ENCODE measurements at regions not wholly inside any gene's neighbourhood (a gene's known extent, or its start where the extent isn't known, plus 50 kb on each side); places are given as distances from the start of the nearest gene placed in this dataset.

- TF ChIP-seq EP300 (IDR thresholded peaks at IDR 0.05) (no peak), CTCF (IDR thresholded peaks at IDR 0.05) (no peak), POLR2AphosphoS5 (IDR thresholded peaks at IDR 0.05) (no peak), POLR2A (IDR thresholded peaks at IDR 0.05) (no peak)
- no peak overlapping the region for H3K27ac ChIP-seq
- intact Hi-C loops (cut with DNase I): no loop called here
- no peak overlapping the region for H3K4me3 ChIP-seq
- no peaks in the 10 kb centered on the region for H3K36me3 ChIP-seq
- H3K4me1 ChIP-seq: peaks cover 0 to 6% (median 0%) of the 10 kb centered on the region in 4 donors
- no peak for DNase-seq
- 85 to 89% methylated on average over 16 of the region's 16 CpGs for WGBS, 2 donors
- peaks cover 0 to 7% (median 0%) of the 10 kb centered on the region in 3 donors for H3K27me3 ChIP-seq
- H3K9me3 ChIP-seq: peaks cover 0 to 5% (median 1%) of the 10 kb centered on the region in 4 donors
Measured at GRCh38 chr5:173673295-173674101, 57.0 kb upstream of the BOD1 start.

- Histone ChIP-seq H3K27me3 (peaks cover 0 to 7% (median 0%) of the 10 kb centered on the region in 3 donors), H3K27ac (no peak overlapping the region), H3K36me3 (no peaks in the 10 kb centered on the region), H3K4me3 (no peak overlapping the region), H3K4me1 (peaks cover 0 to 3% (median 0%) of the 10 kb centered on the region in 4 donors), H3K9me3 (peaks cover 0 to 5% (median 1%) of the 10 kb centered on the region in 4 donors)
- TF ChIP-seq POLR2AphosphoS5 (IDR thresholded peaks at IDR 0.05) (no peak), CTCF (IDR thresholded peaks at IDR 0.05) (no peak), POLR2A (IDR thresholded peaks at IDR 0.05) (no peak), EP300 (IDR thresholded peaks at IDR 0.05) (no peak)
- WGBS, 2 donors: 90 to 92% methylated on average over 6 of the region's 6 CpGs
- intact Hi-C loops (cut with DNase I): no loop called here
- DNase-seq: no peak
Measured at GRCh38 chr5:173675287-173675996, 59.0 kb upstream of the BOD1 start.

- TF ChIP-seq POLR2AphosphoS5 (IDR thresholded peaks at IDR 0.05): no peak
- no peak for TF ChIP-seq EP300 (IDR thresholded peaks at IDR 0.05)
- TF ChIP-seq POLR2A (IDR thresholded peaks at IDR 0.05): no peak
- TF ChIP-seq CTCF (IDR thresholded peaks at IDR 0.05): no peak
- H3K27me3 ChIP-seq: peaks cover 0 to 7% (median 0%) of the 10 kb centered on the region in 3 donors
- H3K4me1 ChIP-seq: no peaks in the 10 kb centered on the region
- WGBS, 2 donors: 96 to 97% methylated on average over 2 of the region's 2 CpGs
- H3K36me3 ChIP-seq: no peaks in the 10 kb centered on the region
- DNase-seq: no peak
- intact Hi-C loops (cut with DNase I): no loop called here
- no peak overlapping the region for H3K4me3 ChIP-seq
- H3K27ac ChIP-seq: no peak overlapping the region
- peaks cover 0 to 5% (median 1%) of the 10 kb centered on the region in 4 donors for H3K9me3 ChIP-seq
Measured at GRCh38 chr5:173676375-173676774, 59.9 kb upstream of the BOD1 start.

GRCh38 chr5:173677125-173677672, 60.7 kb upstream of the BOD1 start:
- Histone ChIP-seq H3K27ac (no peak overlapping the region), H3K4me1 (no peaks in the 10 kb centered on the region), H3K27me3 (peaks cover 0 to 7% (median 0%) of the 10 kb centered on the region in 3 donors), H3K4me3 (no peak overlapping the region), H3K9me3 (peaks cover 0 to 5% (median 1%) of the 10 kb centered on the region in 4 donors), H3K36me3 (no peaks in the 10 kb centered on the region)
- no peak for DNase-seq
- intact Hi-C loops (cut with DNase I): no loop called here
- WGBS, 2 donors: 69 to 83% methylated on average over 2 of the region's 2 CpGs
- TF ChIP-seq POLR2AphosphoS5 (IDR thresholded peaks at IDR 0.05) (no peak), POLR2A (IDR thresholded peaks at IDR 0.05) (no peak), CTCF (IDR thresholded peaks at IDR 0.05) (no peak), EP300 (IDR thresholded peaks at IDR 0.05) (no peak)
